Myocyte (in vitro differentiated cells): ENCODE measurements at regions not wholly inside any gene's neighbourhood (a gene's known extent, or its start where the extent isn't known, plus 50 kb on each side); places are given as distances from the start of the nearest gene placed in this dataset.

Experiments used
- DNase-seq: peaks from one replicate; pipeline ENCODE4 v3.0.0-alpha.2; 2012; ENCODE audit warnings: low read depth

DNA sequence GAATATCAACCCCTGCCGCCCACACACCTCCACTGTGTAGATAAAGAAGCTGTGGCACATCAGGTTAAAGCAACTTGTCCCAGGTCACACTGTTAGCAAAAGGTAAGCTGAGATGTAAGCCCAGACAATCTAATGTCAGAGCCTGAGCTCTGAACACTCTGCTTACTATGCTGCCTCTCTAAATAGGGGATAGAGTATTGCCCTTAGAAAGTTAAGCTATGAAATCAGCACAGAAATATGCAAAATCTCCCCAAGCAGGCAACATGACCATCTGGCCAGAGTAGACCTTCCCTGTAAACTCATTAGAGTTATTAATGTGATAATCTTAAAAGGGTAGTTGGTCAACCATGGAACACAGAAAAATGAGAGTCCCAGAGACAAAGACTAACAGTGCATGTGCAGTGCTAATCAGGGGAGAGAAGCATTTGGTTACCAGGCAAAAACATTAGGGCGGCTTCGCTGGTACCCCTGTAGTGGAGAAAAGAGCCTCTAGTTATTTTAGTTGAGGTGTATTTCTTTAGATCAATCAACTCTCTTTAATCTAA, 171.0 kb downstream of the BTG1 start:
- peak; percentile 39 for DNase-seq

DNA sequence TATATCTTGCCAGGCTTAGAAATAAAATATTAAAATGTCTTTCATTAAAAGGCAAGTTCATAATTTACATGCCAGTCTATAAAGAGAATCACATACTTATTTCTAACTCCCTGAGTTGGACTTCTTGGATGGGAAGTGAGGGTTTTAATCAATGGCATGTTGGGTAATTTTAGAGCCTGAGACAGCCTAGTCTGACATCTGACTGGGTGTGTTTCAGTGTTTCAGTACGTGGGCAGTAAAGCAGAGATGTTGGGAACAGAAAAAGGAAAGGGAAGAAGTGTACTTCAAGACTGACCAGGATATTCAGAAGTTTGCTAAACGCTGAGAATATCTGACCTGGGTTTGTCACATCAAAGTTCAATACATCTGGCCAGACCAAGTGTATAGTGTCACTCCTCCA, 171.8 kb downstream of the BTG1 start:
- DNase-seq, result no peak

DNA sequence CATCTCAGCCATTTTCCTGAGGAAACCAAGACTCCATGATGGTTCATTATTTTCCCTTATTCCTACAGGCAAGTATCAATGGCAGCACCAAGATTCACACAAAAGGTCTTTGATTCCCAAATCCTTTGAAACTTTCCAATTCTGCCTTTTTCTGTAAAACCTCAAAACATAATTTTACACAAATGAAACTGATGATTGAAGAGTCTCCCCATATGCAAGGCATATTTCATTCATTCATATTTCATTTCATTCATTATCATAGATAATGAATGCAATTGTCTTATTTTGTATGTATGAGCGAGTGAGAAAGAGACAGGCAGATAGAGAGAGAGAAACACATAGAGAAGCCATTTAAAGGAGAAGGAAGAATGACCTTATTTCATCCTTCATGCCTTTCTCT, 172.8 kb downstream of the BTG1 start:
- DNase-seq, result no peak

DNA sequence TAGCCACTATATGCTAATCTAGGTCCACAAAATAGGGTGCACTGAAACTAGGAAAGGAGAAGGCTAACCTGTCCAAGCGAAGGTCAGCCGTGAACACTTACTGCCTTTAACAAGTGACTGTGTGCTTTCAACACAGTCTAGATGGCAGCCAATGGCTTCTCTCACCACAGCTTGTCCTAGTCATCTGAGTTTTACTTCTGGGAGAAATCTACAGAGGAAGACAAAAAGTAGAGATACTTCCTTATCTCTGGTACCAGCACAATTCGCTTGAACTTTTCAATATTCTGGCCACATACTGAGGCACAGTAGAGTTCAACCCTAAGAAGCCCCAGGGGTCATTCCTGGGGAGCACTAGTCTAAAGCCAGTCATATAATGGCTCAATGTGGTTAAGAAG, 176.9 kb downstream of the BTG1 start:
- DNase-seq, result no peak

- DNase-seq, result no peak
These were observed 177.4 kb downstream of the BTG1 start for GRCh38 chr12:91968076-91968776.

DNA sequence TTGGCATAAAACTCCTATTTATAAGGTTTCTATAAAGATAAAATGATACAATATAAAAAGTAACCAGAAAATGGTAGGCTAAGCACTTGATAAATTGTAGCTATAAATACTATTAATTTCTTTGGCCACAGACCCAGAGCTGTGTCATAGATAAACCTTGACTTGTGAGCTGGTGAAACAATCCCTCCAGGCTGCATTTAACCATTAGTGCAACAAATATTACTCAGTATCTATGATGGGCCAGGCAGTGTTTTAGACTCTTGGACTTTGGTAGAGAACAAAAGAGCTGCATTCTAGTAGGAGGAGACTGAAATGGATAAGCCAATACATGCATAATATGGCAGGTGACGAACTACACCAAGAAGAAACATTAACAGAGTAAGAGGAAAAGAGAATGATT, 178.1 kb downstream of the BTG1 start:
- no peak for DNase-seq

DNA sequence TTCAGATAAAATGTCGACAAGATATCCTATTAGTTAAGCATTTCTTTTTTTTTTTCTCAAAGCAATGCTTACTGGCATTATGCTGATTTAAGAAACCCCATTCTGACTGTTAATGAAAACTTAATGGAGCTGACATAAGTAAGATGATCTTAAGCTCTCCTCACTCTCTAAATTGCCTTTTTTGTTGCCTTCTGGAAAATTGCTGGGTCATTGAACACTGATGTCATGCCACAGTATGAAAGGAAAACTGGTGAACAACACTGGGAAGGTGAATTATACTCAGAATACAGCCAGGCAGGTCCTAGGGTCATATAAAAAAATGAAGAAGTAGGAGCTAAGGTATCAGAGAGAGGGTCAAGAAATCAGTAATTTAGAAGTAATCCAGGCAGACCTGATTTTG, 179.9 kb downstream of the BTG1 start:
- no peak for DNase-seq

DNA sequence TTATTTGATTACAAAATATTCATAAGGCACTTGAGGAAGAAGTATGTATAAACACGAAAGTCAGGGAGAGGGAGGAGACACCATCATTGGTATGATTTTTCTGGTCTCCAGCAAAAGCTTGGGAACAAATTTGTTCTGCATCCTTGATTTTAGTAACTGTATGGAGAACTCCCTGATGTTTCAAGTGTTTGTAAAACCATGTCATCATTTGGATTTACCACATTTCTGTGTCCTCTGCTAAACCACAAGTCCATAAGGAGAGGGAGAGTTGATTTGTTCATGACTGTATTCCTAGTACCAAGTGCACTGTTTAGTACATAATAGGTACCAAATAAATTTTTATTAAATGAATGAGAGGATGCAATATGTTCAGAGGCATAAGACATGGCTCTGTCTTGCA, 181.1 kb downstream of the BTG1 start:
- DNase-seq, result no peak

DNA sequence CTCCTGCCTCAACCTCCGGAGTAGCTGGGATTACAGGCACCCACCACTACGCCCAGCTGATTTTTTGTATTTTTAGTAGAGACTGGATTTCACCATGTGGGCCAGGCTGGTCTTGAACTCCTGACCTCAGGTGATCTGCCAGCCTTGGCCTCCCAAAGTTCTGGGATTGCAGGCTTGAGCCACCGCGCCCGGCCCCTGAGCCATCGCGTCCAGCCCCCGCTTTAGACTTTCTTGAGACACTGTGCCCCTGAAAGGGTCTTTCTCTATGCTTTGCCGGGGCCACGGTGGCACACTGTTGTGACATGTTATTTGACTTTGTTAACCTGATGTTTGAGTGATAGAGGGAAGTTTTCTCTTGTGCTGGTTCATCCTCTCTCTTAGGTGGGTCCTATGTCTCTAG, 186.4 kb downstream of the BTG1 start:
- no peak for DNase-seq

GRCh38 chr12:91958816-91959215, 186.8 kb downstream of the BTG1 start:
- DNase-seq, result peak; percentile 54

DNA sequence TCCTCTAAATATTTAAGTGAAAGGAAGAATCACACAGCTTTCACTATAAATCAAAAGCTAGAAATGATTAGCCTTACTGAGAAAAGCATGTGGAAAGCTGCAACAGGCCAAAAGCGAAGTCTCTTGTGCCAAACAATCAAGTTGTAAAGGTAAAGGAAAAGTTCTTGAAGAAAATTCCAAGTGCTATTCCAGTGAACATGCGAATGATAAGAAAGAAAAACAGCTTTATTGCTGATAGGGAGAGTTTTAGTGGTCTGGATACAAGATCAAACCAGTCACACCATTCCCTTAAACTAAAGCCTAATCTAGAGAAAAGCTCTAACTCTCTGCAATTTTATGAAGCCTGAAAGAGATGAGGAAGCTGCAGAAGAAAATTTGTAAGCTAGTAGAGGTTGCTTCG, 190.9 kb downstream of the BTG1 start:
- no peak for DNase-seq

DNA sequence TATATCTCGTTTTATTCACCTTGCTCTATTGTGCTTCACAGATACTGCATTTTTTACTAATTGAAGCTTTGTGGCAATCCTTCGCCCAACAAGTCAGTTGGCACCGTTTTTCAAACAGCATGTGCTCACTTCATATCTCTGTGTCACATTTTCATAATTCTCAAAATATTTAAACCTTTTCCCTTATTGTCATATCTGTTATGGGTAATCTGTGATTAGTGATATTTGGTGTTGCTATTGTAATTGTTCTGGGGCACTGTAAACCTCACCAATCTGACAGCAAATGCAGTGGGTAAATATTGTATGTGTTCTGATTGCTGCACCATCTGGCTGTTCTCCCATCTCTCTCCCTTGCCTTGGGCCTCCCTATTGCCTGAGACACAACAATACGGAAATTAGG, 191.3 kb downstream of the BTG1 start:
- DNase-seq, result no peak

- no peak for DNase-seq
These were observed 192.7 kb downstream of the BTG1 start for GRCh38 chr12:91952916-91953315.

DNA sequence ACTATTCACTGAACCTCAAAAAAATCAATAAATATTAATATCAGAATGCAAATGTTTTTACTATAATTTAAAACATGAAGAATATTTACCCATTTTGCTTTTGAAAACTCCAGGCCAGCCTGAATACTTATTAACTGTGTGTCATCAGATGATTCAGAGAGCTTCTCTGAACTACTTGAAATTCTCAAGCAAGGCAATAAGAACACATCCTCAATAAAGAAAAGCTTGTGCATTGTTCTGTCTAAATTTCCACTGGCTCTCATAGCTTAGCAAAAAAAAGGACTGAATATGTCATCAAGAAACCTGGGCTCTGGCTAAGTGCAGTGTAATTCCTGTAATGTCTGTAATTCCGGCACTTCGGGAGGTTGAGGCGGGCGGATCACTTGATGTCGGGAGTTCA, 194.1 kb downstream of the BTG1 start:
- no peak for DNase-seq

DNA sequence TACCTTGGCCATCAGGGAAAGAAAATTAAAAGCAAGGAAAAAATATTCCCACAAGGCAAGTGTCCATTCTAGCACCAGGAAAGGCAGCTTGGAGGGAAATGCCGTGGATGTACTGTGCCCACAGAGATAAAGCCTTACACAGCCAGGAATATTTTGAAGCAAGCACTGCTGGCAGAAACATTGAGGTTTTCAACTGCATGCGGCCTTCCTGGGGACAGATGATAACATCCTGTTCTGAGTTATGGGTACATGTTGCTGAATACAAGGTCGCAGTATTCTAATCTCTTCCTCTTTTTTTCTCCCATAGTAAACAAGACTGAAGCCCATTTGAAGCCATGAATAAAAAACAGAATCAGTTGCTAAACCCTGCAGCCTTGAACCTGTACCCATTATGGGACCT, 197.1 kb downstream of the BTG1 start:
- DNase-seq, result no peak

DNA sequence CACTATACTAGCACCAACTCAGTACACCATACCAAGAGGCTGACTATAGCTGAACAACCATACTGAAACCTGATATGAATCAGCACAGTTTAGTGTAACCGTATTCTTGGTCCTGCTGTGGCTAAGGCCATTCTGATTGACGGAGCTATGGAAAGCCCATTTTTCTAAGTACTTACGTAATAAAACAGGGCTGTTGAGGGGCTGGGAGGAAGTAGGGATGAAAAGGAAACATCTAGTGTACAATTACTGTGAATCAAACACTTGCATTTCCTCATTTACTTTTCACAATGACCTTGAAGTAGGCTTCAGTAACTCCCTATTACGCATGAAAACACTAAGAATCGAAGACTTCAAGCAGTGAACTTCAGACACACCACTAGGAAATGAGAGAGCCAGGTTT, 198.2 kb downstream of the BTG1 start:
- DNase-seq, result no peak

- no peak for DNase-seq
These were observed 201.0 kb downstream of the BTG1 start for GRCh38 chr12:91944637-91945036.

DNA sequence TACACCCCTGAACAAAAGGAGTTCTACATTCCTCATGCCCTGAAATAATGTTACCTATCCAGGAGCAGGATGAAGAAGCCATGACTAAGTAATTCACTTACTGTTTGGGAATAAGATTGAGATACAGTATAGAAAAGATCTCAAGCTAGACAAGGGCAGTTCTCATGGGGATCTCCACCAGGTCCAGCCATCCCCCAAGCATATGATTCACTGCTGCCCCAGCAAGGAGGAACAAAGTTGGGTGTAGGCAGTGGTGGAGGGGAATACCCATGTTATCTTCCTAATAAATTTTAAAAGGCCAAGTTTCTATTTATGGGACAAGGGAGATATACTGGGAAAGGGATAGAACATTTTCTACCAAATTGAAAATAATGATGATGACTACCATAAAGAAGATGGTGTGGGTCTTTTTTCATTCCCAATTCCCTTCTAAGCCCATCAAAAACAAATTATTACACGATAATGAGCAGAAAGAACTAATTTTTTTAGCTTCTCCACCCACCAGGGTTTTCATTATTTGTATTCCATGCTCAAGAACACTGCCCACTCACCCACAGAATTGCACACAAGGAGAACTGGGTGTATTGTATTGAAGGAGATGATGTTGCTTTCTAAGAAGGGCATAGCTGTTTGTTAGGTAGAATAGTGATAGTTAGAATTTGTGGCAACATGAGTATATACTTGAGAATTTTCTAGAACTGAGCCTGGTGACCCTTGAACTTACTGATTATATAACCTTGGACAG, 204.6 kb downstream of the BTG1 start:
- no peak for DNase-seq

GRCh38 chr12:91940322-91940721, 205.3 kb downstream of the BTG1 start:
- no peak for DNase-seq

- DNase-seq, result no peak
These were observed 207.9 kb downstream of the BTG1 start for GRCh38 chr12:91937706-91938105.

DNA sequence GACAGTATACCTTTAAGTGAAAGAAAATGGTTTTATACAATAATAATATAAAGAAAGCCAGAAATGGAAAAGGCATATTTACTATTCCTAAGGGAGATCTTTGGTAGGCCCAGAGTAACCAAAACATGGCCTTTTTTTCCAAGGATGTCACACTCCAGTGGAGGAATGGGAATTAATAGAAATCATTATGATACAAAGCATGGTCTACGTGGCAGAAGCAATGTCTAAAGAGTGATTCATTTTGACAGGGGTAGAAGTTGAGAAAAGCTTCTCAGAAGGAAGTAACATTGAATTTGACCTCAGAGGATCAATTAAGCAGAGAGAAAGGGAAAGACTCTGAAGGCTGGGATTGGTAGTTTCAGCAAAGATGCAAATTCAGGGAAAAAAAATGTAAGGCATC, 208.6 kb downstream of the BTG1 start:
- DNase-seq, result no peak

GRCh38 chr12:91935296-91935695, 210.3 kb downstream of the BTG1 start:
- DNase-seq, result no peak

GRCh38 chr12:91931111-91931510, 214.5 kb downstream of the BTG1 start:
- peak; percentile 58 for DNase-seq
